HepG2 (cell line): ENCODE measurements at regions not wholly inside any gene's neighbourhood (a gene's known extent, or its start where the extent isn't known, plus 50 kb on each side); places are given as distances from the start of the nearest gene placed in this dataset.

ENCODE experiments used
- ATAC-seq: fragments of 200-7000 bp; cut with Tn5 transposase; 3 replicates; pipeline ENCODE4 v1.9.1; 2020; ENCODE audit warnings: mild to moderate bottlenecking, moderate library complexity
- BruUV-seq: library from RNA; stranded (reverse); fragments of 400-500 nt; replicated peaks from 2 replicates; lab custom pipeline; 2021; lab: Mats Ljungman, UMichigan
- CTCF ChIA-PET: fragments of 300-600 bp; formaldehyde crosslinking; extraction: SDS; loops from one replicate; lab custom pipeline; 2021; ENCODE audit warnings: low total read pairs, inconsistent platforms, low intra/inter-chr PET ratio; lab: Yijun Ruan, JAX
- POLR2A ChIA-PET: fragments of 350-600 bp; sonication (Branson Sonifier 250); formaldehyde crosslinking; loops from one replicate; lab custom pipeline; 2020; ENCODE audit warnings: antibody characterized with exemption, inconsistent platforms; lab: Yijun Ruan, JAX
- DNase-seq: peaks from one replicate; pipeline ENCODE4 v3.0.0-alpha.2; 2015; ENCODE audit warnings: low spot score
- FAIRE-seq: peaks from 3 replicates; lab custom pipeline; 2011; peaks lifted over from hg19 to GRCh38; lab: Jason Lieb, UNC
- H2AFZ ChIP-seq: one replicate; pipeline ENCODE4 v1.6.1; 2011; ENCODE audit warnings: low read length, inconsistent platforms
- H3K27ac ChIP-seq: fragments of 300-600 bp; 3 replicates; pipeline ENCODE4 v1.8.0; 2011; ENCODE audit warnings: mixed run types, mild to moderate bottlenecking, mixed read lengths, low read length, inconsistent platforms; ENCODE audit not compliant: insufficient read depth; ENCODE audit errors: extremely low read length
- H3K27me3 ChIP-seq, 2 experiments: fragments of 200-600 bp in 1 of 2; 2 replicates in 1 of 2; 3 replicates in 1 of 2; pipeline versions ENCODE4 v1.6.0 to v1.8.0; 2011; ENCODE audit warnings: low read length in 2 of 2, mild to moderate bottlenecking in 2 of 2, moderate library complexity in 2 of 2, inconsistent platforms in 1 of 2; ENCODE audit not compliant: insufficient read depth in 2 of 2, control insufficient read depth in 1 of 2
- H3K36me3 ChIP-seq, 2 experiments: fragments of 200-600 bp in 1 of 2; replicated peaks in 1 of 2; 2 replicates in 1 of 2; 3 replicates in 1 of 2; pipeline versions ENCODE4 v1.5.1 to v1.8.0; 2011; ENCODE audit warnings: low read length in 2 of 2, inconsistent platforms in 1 of 2; ENCODE audit not compliant: insufficient read depth in 2 of 2, control insufficient read depth in 1 of 2
- H3K4me1 ChIP-seq: 2 replicates; pipeline ENCODE4 v1.5.1; 2012; ENCODE audit warnings: low read length, inconsistent platforms; ENCODE audit not compliant: insufficient read depth
- H3K4me2 ChIP-seq: 2 replicates; pipeline ENCODE4 v1.6.0; 2011; ENCODE audit warnings: low read depth, low read length, inconsistent platforms
- H3K4me3 ChIP-seq, 3 experiments: fragments of 200-600 bp in 1 of 3; sonication (generic), shearing (Covaris generic) in 1 of 3; replicated peaks in 1 of 3; 2 replicates each; pipeline ENCODE4 v1.5.1; 2011 to 2016; ENCODE audit warnings: low read length in 3 of 3, inconsistent platforms in 2 of 3, low read depth in 2 of 3, mild to moderate bottlenecking in 2 of 3, control low read depth in 1 of 3, mixed read lengths in 1 of 3; ENCODE audit not compliant: insufficient read depth in 1 of 3
- H3K79me2 ChIP-seq: one replicate; pipeline ENCODE4 v1.6.1; 2011; ENCODE audit warnings: low read length, inconsistent platforms; ENCODE audit not compliant: insufficient read depth
- H3K9ac ChIP-seq: 2 replicates; pipeline ENCODE4 v1.6.0; 2011; ENCODE audit warnings: mild to moderate bottlenecking, low read depth, low read length, inconsistent platforms; ENCODE audit not compliant: insufficient read depth
- H3K9me3 ChIP-seq: 2 replicates; pipeline ENCODE4 v1.5.1; 2012; ENCODE audit warnings: mild to moderate bottlenecking, low read length
- H4K20me1 ChIP-seq: 2 replicates; pipeline ENCODE4 v1.6.0; 2011; ENCODE audit warnings: inconsistent platforms, mild to moderate bottlenecking, low read length, moderate library complexity; ENCODE audit not compliant: insufficient read depth
- CBX5 ChIP-seq: sonication (generic); formaldehyde crosslinking; IDR thresholded peaks from 2 replicates; pipeline ENCODE4 v1.4.0; 2020; ENCODE audit warnings: missing genetic modification reagents, borderline replicate concordance
- CTCF ChIP-seq: sonication (generic); formaldehyde crosslinking; IDR thresholded peaks from 2 replicates; pipeline ENCODE4 v1.5.0; 2020; ENCODE audit warnings: mild to moderate bottlenecking, missing genetic modification reagents, moderate library complexity
- DZIP1 ChIP-seq: sonication (generic); formaldehyde crosslinking; IDR thresholded peaks from 2 replicates; pipeline ENCODE4 v1.5.0; 2020; ENCODE audit warnings: mild to moderate bottlenecking, missing genetic modification reagents
- FOXO4 ChIP-seq: sonication (generic); formaldehyde crosslinking; conservative IDR thresholded peaks from 2 replicates; pipeline ENCODE4 v1.8.1; 2023; ENCODE audit warnings: missing genetic modification reagents
- GFI1 ChIP-seq: sonication (generic); formaldehyde crosslinking; IDR thresholded peaks from 2 replicates; pipeline ENCODE4 v1.5.0; 2020; ENCODE audit warnings: missing genetic modification reagents, mild to moderate bottlenecking, borderline replicate concordance
- MXD3 ChIP-seq: IDR thresholded peaks from 2 replicates; pipeline ENCODE4 v1.6.1; 2016; ENCODE audit warnings: mild to moderate bottlenecking, missing biosample characterization, missing genetic modification reagents
- NFE2L1 ChIP-seq: sonication (generic); formaldehyde crosslinking; IDR thresholded peaks from 2 replicates; pipeline ENCODE4 v1.4.0; 2020; ENCODE audit warnings: missing genetic modification reagents, mild to moderate bottlenecking, borderline replicate concordance
- RCOR2 ChIP-seq: IDR thresholded peaks from 2 replicates; pipeline ENCODE4 v1.6.1; 2016; ENCODE audit warnings: missing biosample characterization, missing genetic modification reagents
- SMAD1 ChIP-seq: sonication (generic); formaldehyde crosslinking; IDR thresholded peaks from 2 replicates; pipeline ENCODE4 v1.4.0; 2020; ENCODE audit warnings: missing genetic modification reagents, low read depth, mild to moderate bottlenecking, borderline replicate concordance
- SMC3 ChIP-seq: IDR thresholded peaks from 2 replicates; pipeline ENCODE4 v1.6.1; 2011; ENCODE audit warnings: low read length, improper control_type of control experiment
- ZBTB1 ChIP-seq: sonication (generic); formaldehyde crosslinking; IDR thresholded peaks from 2 replicates; pipeline ENCODE4 v1.4.0; 2020; ENCODE audit warnings: missing genetic modification reagents, borderline replicate concordance
- ZNF224 ChIP-seq: sonication (generic); formaldehyde crosslinking; IDR thresholded peaks from 2 replicates; pipeline ENCODE4 v1.5.0; 2020; ENCODE audit warnings: mild to moderate bottlenecking, missing genetic modification reagents
- ZNF292 ChIP-seq: sonication (generic); formaldehyde crosslinking; IDR thresholded peaks from 2 replicates; pipeline ENCODE4 v1.8.1; 2022; ENCODE audit warnings: mild to moderate bottlenecking, low read depth, missing genetic modification reagents, borderline replicate concordance
- ZNF597 ChIP-seq: sonication (generic); formaldehyde crosslinking; IDR thresholded peaks from 2 replicates; pipeline ENCODE4 v1.5.0; 2020; ENCODE audit warnings: missing genetic modification reagents
- ZNF749 ChIP-seq: sonication (generic); formaldehyde crosslinking; IDR thresholded peaks from 2 replicates; pipeline ENCODE4 v1.8.0; 2022; ENCODE audit warnings: mild to moderate bottlenecking, missing genetic modification reagents, moderate library complexity, borderline replicate concordance
- ZNF800 ChIP-seq: sonication (generic); formaldehyde crosslinking; IDR thresholded peaks from 2 replicates; pipeline ENCODE4 v1.4.0; 2020; ENCODE audit warnings: missing genetic modification reagents
- WGBS: methylation state at CpG from one replicate; pipeline ENCODE4 v1.1.6; 2017; ENCODE audit warnings: low lambda C conversion rate; 5-methylcytosine and 5-hydroxymethylcytosine counted together
- in situ Hi-C: cut with HindIII; loops from 2 replicates; pipeline ENCODE4 v1.10.0; 2017; ENCODE audit warnings: low pct_unique_long_range_greater_than_20kb; ENCODE audit not compliant: extremely low pct_ligation_motif_present
- intact Hi-C: fragments of 100-400 bp; cut with micrococcal nuclease; formaldehyde crosslinking; loops from one replicate; pipeline ENCODE4 v1.10.0; 2022; ENCODE audit not compliant: unreplicated experiment

GRCh38 chr1:87956750-87957149, 628.1 kb downstream of the LMO4 start:
- ChIA-PET CTCF (no interaction called here), POLR2A (no interaction called here)
- in situ Hi-C loops (loop anchor here (25.0 kb wide), 1 partner anchor 619 kb away; the partner anchor contains the start of gene LMO4), intact Hi-C loops (no loop called here)
- H3K79me2 ChIP-seq = no peaks in the 10 kb centered on the region
- no peaks in the 10 kb centered on the region for H4K20me1 ChIP-seq
- 0 out of 5 replicates have a peak, but pooled peaks cover 0 to 2% of the 10 kb centered on the region in 2 experiments for H3K27me3 ChIP-seq
- H3K4me2 ChIP-seq = no peak overlapping the region
- DNase-seq = no peak
- no peak overlapping the region for H3K27ac ChIP-seq
- H3K9ac ChIP-seq = no peak overlapping the region
- H3K4me3 ChIP-seq = no peak overlapping the region
- WGBS = 36% methylated on average over 1 of the region's 1 CpG
- no peak overlapping the region for H2AFZ ChIP-seq
- no TSS peak for BruUV-seq
- no peaks in the 10 kb centered on the region for H3K9me3 ChIP-seq
- no peak for ATAC-seq
- no peaks in the 10 kb centered on the region for H3K4me1 ChIP-seq
- no peaks in the 10 kb centered on the region for H3K36me3 ChIP-seq
- no peak for FAIRE-seq
- TF ChIP-seq ZBTB1 (no peak), ZNF224 (CRISPR knock-in tag) (no peak), RCOR2 (CRISPR knock-in tag) (no peak), CTCF (CRISPR knock-in tag) (no peak), GFI1 (no peak), ZNF597 (CRISPR knock-in tag) (no peak), ZNF800 (no peak), NFE2L1 (CRISPR knock-in tag) (no peak), ZNF749 (no peak), DZIP1 (no peak), SMAD1 (CRISPR knock-in tag) (no peak), CBX5 (CRISPR knock-in tag) (no peak), SMC3 (no peak), FOXO4 (no peak), MXD3 (no peak), ZNF292 (no peak)
